GM23248 (cell line): ENCODE measurements at regions not wholly inside any gene's neighbourhood (a gene's known extent, or its start where the extent isn't known, plus 50 kb on each side); places are given as distances from the start of the nearest gene placed in this dataset.

Experiments used
- EZH2 ChIP-seq: fragments of 200-600 bp; sonication (generic); IDR thresholded peaks from 2 replicates; pipeline ENCODE4 v1.6.1; 2018; ENCODE audit warnings: antibody characterized with exemption, mild to moderate bottlenecking; ENCODE audit not compliant: insufficient read depth, poor library complexity, severe bottlenecking
- EZH2phosphoT487 ChIP-seq: fragments of 200-600 bp; sonication (generic); IDR thresholded peaks from 2 replicates; pipeline ENCODE4 v1.6.1; 2018; ENCODE audit warnings: antibody characterized with exemption, moderate library complexity, mild to moderate bottlenecking, low read depth; ENCODE audit not compliant: insufficient read depth

- TF ChIP-seq EZH2 = no peak
- TF ChIP-seq EZH2phosphoT487 = no peak
These were observed 176.0 kb upstream of the LINGO1 start for GRCh38 chr15:77808581-77809177.
